Ovary (tissue), 7 donors: ENCODE measurements at regions not wholly inside any gene's neighbourhood (a gene's known extent, or its start where the extent isn't known, plus 50 kb on each side); places are given as distances from the start of the nearest gene placed in this dataset.
"Not testable (repeated sequence)": the region's sequence is repeated elsewhere in the genome, so short reads cannot be mapped to it uniquely, and the experiment has no call there.

ENCODE experiments used
- DNase-seq, 5 donors: peaks; one replicate each; pipeline ENCODE4 v3.0.0-alpha.2; 2019 to 2020
- H3K27ac ChIP-seq, 2 donors: fragments of 200-600 bp; one replicate each; pipeline versions ENCODE4 v1.5.1 to v1.8.0; 2019 to 2022
- H3K27me3 ChIP-seq: fragments of 200-600 bp; one replicate; pipeline ENCODE4 v1.8.0; 2022
- H3K36me3 ChIP-seq: fragments of 200-600 bp; sonication (generic); one replicate; pipeline ENCODE4 v1.5.1; 2019
- H3K4me1 ChIP-seq: one replicate; pipeline ENCODE4 v1.8.1; 2013; ENCODE audit warnings: mild to moderate bottlenecking, moderate library complexity; ENCODE audit not compliant: insufficient read depth
- H3K4me3 ChIP-seq: fragments of 200-600 bp; sonication (generic); one replicate; pipeline ENCODE4 v1.5.1; 2017
- H3K9me3 ChIP-seq, 2 donors: fragments of 200-600 bp in 1 of 2; sonication (generic) in 1 of 2; one replicate each; pipeline versions ENCODE4 v1.5.1 to v1.8.1; 2013 to 2019; ENCODE audit warnings: mild to moderate bottlenecking in 1 of 2, moderate library complexity in 1 of 2
- EP300 ChIP-seq: sonication (generic); formaldehyde crosslinking; IDR thresholded peaks from one replicate; pipeline ENCODE4 v1.6.1; 2017; ENCODE audit warnings: antibody characterized with exemption
- POLR2A ChIP-seq: fragments of 450-650 bp; IDR thresholded peaks from one replicate; pipeline ENCODE4 v1.6.1; 2017; ENCODE audit warnings: antibody characterized with exemption, mild to moderate bottlenecking, moderate library complexity
- WGBS, 3 donors: extraction: QIAGEN DNeasy Blood & Tissue Kit in 1 of 3; methylation state at CpG; one replicate each; pipeline versions ENCODE4 v1.1.5 to v1.1.7; 2013 to 2017; 5-methylcytosine and 5-hydroxymethylcytosine counted together
- intact Hi-C, 4 donors: fragments of 100-400 bp; cut with DNase I; formaldehyde crosslinking; loops; one replicate each; pipeline versions ENCODE4 v1.11.0 to v1.15.1; 2022 to 2023
- TF ChIP-seq, protein P1 (sequence below), 3 donors: fragments of 450-650 bp in 2 of 3; fragments of 200-600 bp in 1 of 3; IDR thresholded peaks; one replicate each; pipeline versions ENCODE4 v1.5.1 to v1.8.0; 2016 to 2022; ENCODE audit warnings: antibody characterized with exemption in 3 of 3, mild to moderate bottlenecking in 1 of 3
- donor health status: DM: no; HTN: no; CAD: no; lungs with moderate emphysema.
- donor health status: DM: no; HTN: no; CAD: no.
- donor health status: Bipolar disorder and iron deficiency.
- donor health status: DM: no; HTN: no; CAD: no.
- donor health status: DM: yes; HTN: yes; CAD: no.

DNA sequence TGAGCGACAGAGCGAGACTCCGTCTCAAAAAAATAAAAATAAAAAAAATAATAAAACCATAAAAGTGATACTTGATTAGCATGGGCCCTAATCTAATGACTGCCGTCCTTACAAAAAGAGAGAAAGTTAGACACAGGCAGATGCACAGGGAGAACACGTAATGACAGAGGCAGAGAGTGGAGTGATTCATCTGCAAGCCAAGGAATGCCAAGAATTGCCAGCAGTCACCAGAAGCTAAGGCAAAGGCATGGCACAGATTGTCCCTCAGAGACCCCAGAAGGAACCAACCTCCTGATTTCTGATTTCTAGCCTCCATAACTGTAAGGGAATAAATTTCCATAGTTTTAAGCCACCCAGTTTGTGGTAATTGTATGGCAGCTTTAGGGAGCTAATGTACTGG lies 79.6 kb upstream of the FREM1 start:
- TF ChIP-seq EP300 (no peak), POLR2A (no peak)
- TF ChIP-seq, protein P1, sequence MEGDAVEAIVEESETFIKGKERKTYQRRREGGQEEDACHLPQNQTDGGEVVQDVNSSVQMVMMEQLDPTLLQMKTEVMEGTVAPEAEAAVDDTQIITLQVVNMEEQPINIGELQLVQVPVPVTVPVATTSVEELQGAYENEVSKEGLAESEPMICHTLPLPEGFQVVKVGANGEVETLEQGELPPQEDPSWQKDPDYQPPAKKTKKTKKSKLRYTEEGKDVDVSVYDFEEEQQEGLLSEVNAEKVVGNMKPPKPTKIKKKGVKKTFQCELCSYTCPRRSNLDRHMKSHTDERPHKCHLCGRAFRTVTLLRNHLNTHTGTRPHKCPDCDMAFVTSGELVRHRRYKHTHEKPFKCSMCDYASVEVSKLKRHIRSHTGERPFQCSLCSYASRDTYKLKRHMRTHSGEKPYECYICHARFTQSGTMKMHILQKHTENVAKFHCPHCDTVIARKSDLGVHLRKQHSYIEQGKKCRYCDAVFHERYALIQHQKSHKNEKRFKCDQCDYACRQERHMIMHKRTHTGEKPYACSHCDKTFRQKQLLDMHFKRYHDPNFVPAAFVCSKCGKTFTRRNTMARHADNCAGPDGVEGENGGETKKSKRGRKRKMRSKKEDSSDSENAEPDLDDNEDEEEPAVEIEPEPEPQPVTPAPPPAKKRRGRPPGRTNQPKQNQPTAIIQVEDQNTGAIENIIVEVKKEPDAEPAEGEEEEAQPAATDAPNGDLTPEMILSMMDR (IDR thresholded peaks at IDR 0.05) = no peak
- Histone ChIP-seq H3K4me1 (peaks cover 4% of the 10 kb centered on the region), H3K27ac (no peak overlapping the region), H3K9me3 (no peaks in the 10 kb centered on the region), H3K36me3 (no peaks in the 10 kb centered on the region), H3K27me3 (no peaks in the 10 kb centered on the region), H3K4me3 (no peak overlapping the region)
- no peak for DNase-seq
- intact Hi-C loops = no loop called here
- WGBS, 3 donors = 92 to 98% (median 94%) methylated on average over 5 of the region's 5 CpGs

DNA sequence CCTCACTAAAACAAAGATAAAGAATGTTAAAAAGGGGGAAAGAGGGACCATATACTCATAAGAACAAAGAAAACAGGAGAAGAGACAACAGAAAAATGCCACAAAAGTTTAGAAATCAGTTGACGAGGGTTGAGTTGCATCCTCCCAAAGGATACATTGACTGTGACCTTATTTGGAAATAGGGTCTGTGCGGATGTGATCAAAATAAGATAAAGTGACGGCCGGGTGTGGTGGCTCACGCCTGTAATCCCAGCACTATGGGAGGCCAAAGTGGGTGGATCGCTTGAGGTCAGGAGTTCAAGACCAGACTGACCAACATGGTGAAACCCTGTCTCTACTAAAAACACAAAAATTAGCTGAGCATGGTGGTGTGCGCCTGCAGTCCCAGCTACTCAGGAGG lies 79.1 kb upstream of the FREM1 start:
- intact Hi-C loops, H3K4me3 ChIP-seq, DNase-seq, H3K27ac ChIP-seq, H3K36me3 ChIP-seq, H3K4me1 ChIP-seq, H3K9me3 ChIP-seq, H3K27me3 ChIP-seq: not testable (repeated sequence)
- 92 to 96% (median 95%) methylated on average over 7 of the region's 7 CpGs for WGBS, 3 donors

DNA sequence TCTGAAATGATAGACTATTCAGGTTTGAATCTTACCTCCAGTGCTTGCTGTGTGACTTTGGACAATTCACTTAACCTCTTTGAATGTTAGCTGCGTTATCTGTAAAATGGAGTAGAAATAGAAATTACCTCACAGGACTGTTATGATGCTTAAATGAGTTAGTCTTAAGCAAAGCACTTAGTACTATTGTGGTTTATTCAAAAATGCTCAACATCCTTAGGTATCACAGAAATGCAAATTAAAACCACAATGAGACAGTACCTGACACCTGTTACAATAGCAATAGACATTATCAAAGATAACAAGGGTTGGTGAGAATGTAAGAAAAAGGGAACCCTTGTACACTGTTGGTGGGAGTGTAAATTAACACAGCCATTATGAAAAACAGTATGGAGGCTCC lies 77.6 kb upstream of the FREM1 start:
- intact Hi-C loops = no loop called here
- Histone ChIP-seq H3K27ac (no peak overlapping the region), H3K36me3 (no peaks in the 10 kb centered on the region), H3K9me3 (no peaks in the 10 kb centered on the region), H3K4me3 (no peak overlapping the region), H3K4me1 (no peaks in the 10 kb centered on the region), H3K27me3 (no peaks in the 10 kb centered on the region)
- WGBS, 3 donors = 95 to 100% (median 96%) methylated on average over 1 of the region's 1 CpG
- no peak for DNase-seq
- TF ChIP-seq, protein P1 (IDR thresholded peaks at IDR 0.05) = no peak
- no peak for TF ChIP-seq POLR2A
- no peak for TF ChIP-seq EP300

DNA sequence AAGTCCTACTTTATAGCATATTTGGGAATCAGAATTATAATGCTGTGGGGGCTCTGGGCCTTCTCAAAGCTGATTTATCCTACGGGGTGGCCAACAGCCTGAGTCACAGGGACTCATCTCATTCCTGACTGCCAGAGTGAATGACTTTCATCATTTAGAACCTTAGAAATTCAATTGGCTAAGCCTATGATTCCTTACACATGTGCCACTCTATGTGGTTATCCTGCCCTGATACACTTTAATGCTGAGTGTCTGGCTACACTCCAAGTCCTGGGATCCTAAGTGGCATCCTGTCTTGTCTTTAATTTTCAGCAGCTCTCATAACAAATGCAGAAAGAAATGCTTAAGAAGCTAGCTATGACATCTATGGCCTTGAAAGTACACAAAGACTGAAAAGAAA lies 75.2 kb upstream of the FREM1 start:
- no peak overlapping the region for H3K27ac ChIP-seq
- intact Hi-C loops = no loop called here
- TF ChIP-seq EP300 (no peak), POLR2A (no peak)
- TF ChIP-seq, protein P1 (IDR thresholded peaks at IDR 0.05) = no peak

DNA sequence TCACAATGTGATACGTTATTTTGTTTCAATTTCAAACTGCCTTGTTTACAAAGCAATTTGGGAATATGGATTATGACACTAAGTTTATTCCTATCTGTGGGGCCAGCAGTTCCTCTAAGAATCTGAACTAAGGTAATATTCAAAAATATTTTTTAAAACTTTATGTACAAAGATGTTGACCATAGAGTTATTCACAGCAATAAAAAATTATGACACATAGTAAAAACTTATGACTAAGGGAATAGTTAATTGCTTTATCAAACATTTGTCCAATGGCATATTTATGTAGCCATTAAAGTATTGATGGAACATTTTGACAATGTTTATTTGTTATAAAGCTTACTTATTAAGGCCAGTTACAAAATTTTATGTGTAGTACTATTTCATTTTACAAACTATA lies 73.4 kb upstream of the FREM1 start:
- H3K4me1 ChIP-seq = no peaks in the 10 kb centered on the region

More for the DNA sequence above, 75.2 kb upstream of the FREM1 start:
- DNase-seq = no peak
- no peaks in the 10 kb centered on the region for H3K4me1 ChIP-seq
- H3K9me3 ChIP-seq = no peaks in the 10 kb centered on the region
- H3K27me3 ChIP-seq = no peaks in the 10 kb centered on the region
- no peak overlapping the region for H3K4me3 ChIP-seq
- H3K36me3 ChIP-seq = no peaks in the 10 kb centered on the region
- 84 to 97% (median 86%) methylated on average over 1 of the region's 1 CpG for WGBS, 3 donors

More for the DNA sequence above, 73.4 kb upstream of the FREM1 start:
- no peaks in the 10 kb centered on the region for H3K27me3 ChIP-seq
- no peaks in the 10 kb centered on the region for H3K9me3 ChIP-seq
- DNase-seq = no peak
- no peaks in the 10 kb centered on the region for H3K36me3 ChIP-seq
- H3K4me3 ChIP-seq = no peak overlapping the region
- intact Hi-C loops = no loop called here
- no peak overlapping the region for H3K27ac ChIP-seq
- no peak for TF ChIP-seq EP300
- TF ChIP-seq, protein P1 (IDR thresholded peaks at IDR 0.05) = no peak
- no peak for TF ChIP-seq POLR2A
- 76 to 100% (median 91%) methylated on average over 1 of the region's 1 CpG for WGBS, 3 donors
